GM12891 (cell line): ENCODE measurements at regions not wholly inside any gene's neighbourhood (a gene's known extent, or its start where the extent isn't known, plus 50 kb on each side); places are given as distances from the start of the nearest gene placed in this dataset.

Experiments used
- DNase-seq: peaks from one replicate; pipeline ENCODE4 v3.0.0; 2011; ENCODE audit warnings: low spot score; ENCODE audit not compliant: insufficient read length
- FAIRE-seq: peaks from 2 replicates; lab custom pipeline; 2011; peaks lifted over from hg19 to GRCh38; lab: Jason Lieb, UNC
- PAX5 ChIP-seq: IDR thresholded peaks from 2 replicates; pipeline ENCODE4 v1.6.1; 2011; ENCODE audit warnings: low read length, moderate library complexity, mild to moderate bottlenecking; ENCODE audit not compliant: insufficient read depth, severe bottlenecking
- POLR2A ChIP-seq: IDR thresholded peaks from 2 replicates; pipeline ENCODE4 v1.6.1; 2011; ENCODE audit warnings: low read depth, low read length, control low read depth
- POLR2AphosphoS5 ChIP-seq: IDR thresholded peaks from 2 replicates; pipeline ENCODE4 v1.6.1; 2011; ENCODE audit warnings: low read depth, low read length, control low read depth
- POU2F2 ChIP-seq: IDR thresholded peaks from 2 replicates; pipeline ENCODE4 v1.6.1; 2011; ENCODE audit warnings: low read depth, mild to moderate bottlenecking, control low read depth, low read length, moderate library complexity
- SPI1 ChIP-seq: IDR thresholded peaks from 2 replicates; pipeline ENCODE4 v1.6.1; 2011; ENCODE audit warnings: low read depth, low read length, control low read depth
- TAF1 ChIP-seq: IDR thresholded peaks from 2 replicates; pipeline ENCODE4 v1.6.1; 2011; ENCODE audit warnings: low read depth, low read length, control low read depth

- TF ChIP-seq SPI1 (no peak), POLR2AphosphoS5 (no peak), TAF1 (no peak), POLR2A (no peak), POU2F2 (no peak), PAX5 (no peak)
- FAIRE-seq (no peak), DNase-seq (no peak)
Observed at GRCh38 chr17:34178092-34178491, 77.0 kb upstream of the CCL2 start.

GRCh38 chr17:34182036-34182803, 72.9 kb upstream of the CCL2 start:
- DNase-seq (no peak), FAIRE-seq (no peak)
- no peak for TF ChIP-seq POU2F2
- TF ChIP-seq TAF1, result no peak
- no peak for TF ChIP-seq PAX5
- no peak for TF ChIP-seq POLR2A
- TF ChIP-seq POLR2AphosphoS5, result no peak
- TF ChIP-seq SPI1, result no peak

DNA sequence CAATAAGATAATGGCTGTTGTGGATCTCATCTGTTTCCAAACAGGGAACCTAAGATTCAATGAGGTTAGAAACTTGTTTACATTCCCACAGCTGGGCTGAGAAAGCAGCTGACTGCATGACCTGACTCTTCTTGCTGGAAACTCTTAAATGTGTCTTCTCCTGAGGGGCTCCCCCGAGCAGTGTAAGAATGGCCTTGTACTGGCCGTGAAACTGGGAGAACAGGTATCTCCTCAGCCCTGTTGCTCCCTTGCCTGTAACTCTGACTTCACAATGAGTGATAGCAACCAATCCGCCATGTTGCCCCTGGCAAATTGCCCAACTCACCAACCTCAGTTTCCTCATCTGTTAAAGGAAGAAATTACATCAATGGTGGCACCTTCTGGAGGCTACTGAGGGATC, 59.1 kb upstream of the CCL2 start:
- no peak for TF ChIP-seq POLR2A
- no peak for TF ChIP-seq POLR2AphosphoS5
- no peak for FAIRE-seq
- DNase-seq, result no peak

- TF ChIP-seq POLR2A, result no peak
- no peak for TF ChIP-seq PAX5
- TF ChIP-seq SPI1, result no peak
- TF ChIP-seq TAF1, result no peak
- no peak for TF ChIP-seq POU2F2
- no peak for TF ChIP-seq POLR2AphosphoS5
- DNase-seq (no peak), FAIRE-seq (no peak)
Observed at GRCh38 chr17:34198519-34198918, 56.6 kb upstream of the CCL2 start.

GRCh38 chr17:34199454-34199853, 55.6 kb upstream of the CCL2 start:
- DNase-seq (no peak), FAIRE-seq (no peak)
- TF ChIP-seq POLR2A, result no peak

DNA sequence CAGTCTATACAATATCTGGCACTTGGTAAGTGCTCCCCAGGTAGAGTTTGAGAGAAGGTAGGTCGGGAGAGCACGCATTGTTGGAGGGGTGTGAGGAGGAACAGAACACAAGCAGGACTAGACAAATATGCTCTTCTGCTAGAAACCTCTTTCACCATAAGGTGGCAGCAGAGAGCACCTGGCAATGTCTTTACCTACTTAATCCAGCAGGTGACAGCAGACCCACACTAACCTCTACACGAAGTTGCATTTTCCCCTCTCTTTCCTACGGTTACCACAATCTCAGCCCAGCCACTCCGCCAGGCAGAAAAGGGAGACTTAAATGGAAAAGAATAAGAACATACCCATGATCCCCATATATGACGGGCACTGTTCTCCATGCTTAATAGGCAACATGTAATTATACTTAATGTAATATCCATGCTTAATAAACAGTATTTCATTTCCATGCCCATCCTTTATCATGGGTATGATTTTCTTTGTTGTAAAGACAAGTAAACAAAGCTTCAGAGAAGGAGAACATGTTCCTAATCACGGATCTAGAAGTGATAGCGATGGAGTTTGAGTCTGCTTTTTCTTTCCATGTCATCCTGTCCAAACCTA, 55.1 kb upstream of the CCL2 start:
- TF ChIP-seq POLR2A (no peak), POLR2AphosphoS5 (no peak), SPI1 (no peak), TAF1 (no peak), POU2F2 (peak; percentile 77)
- DNase-seq (peak; percentile 43), FAIRE-seq (peak; percentile 94)

DNA sequence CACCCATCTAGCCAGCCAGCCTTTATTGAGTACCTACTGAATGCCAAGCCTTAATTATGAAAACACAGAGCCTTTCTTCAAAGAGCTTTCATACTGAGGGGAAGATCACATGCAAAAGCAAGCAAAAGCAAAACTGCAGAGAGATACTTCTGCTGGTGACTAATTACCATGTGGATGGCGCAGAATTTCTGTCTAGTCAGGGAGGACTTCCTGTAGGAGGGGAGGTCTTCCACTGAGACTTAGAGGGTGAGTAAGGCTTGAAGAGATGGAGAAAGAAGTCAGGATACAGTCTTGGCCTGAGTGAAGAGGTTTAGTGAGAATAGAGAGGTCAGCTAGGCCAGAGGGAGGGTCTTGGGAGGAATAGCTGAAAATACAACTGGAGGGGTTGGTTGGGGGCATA, 53.9 kb upstream of the CCL2 start:
- TF ChIP-seq TAF1, result no peak
- TF ChIP-seq POLR2A, result no peak
- TF ChIP-seq POLR2AphosphoS5, result no peak
- TF ChIP-seq PAX5, result no peak
- no peak for TF ChIP-seq POU2F2
- no peak for TF ChIP-seq SPI1
- no peak for DNase-seq
- no peak for FAIRE-seq

- FAIRE-seq (no peak), DNase-seq (no peak)
- no peak for TF ChIP-seq POLR2AphosphoS5
- no peak for TF ChIP-seq POU2F2
- no peak for TF ChIP-seq SPI1
- no peak for TF ChIP-seq TAF1
- TF ChIP-seq PAX5, result no peak
- no peak for TF ChIP-seq POLR2A
Observed at GRCh38 chr17:34201767-34202166, 53.3 kb upstream of the CCL2 start.

DNA sequence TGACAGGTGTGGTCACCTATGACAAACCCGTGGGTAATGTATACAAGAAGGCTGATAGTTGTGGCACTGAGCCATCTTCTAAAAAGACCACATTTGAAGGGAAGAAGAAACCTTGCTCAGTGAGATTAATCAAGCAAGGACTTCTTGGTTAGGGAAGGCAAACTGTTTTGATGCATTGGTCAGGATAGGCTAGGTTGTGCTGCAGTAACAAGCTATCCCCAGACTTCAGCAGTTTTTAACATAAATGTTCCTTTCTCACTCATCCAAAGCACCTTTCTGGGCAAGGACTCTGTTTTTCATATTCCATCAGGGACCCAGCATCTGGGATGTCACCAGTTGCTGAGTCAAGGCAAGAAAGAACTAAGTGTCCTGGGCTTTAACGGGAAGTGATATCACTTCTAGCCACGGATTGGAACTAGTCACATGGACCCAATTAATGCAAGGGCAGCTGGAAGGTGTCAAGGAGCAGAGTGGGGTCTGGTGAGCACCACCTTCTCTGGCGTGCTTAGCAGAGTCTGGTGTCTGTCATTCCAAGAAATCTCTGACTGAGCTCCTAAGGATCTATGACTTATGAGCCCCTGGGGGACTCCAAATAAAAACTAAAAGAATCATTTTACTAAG, 52.0 kb upstream of the CCL2 start:
- no peak for FAIRE-seq

DNA sequence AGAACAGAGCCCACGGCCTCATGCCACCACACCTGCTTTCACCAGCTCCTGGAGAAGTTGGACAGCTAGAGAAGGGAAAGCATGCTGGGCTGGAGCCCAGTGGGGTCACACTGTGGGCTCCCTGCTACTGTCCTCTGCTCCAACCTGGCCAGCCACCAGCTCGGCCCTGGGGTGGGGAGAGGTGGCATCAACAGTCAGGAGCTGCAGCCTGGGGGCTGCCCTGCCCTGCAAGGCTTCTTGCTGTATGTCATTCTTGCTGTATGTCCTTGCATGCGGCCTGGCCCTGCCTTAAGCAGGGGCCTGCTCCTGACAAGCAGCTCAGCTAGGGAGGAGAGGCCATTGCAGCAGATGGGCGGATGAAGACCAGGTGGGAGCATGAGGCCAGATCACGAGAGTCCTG, 50.7 kb upstream of the CCL2 start:
- FAIRE-seq (no peak), DNase-seq (no peak)
- TF ChIP-seq TAF1 (no peak), PAX5 (no peak), POLR2A (no peak), POLR2AphosphoS5 (no peak), POU2F2 (no peak), SPI1 (no peak)

More for the DNA sequence above, 52.0 kb upstream of the CCL2 start:
- TF ChIP-seq POLR2AphosphoS5 (no peak), POU2F2 (no peak), POLR2A (no peak), SPI1 (no peak), PAX5 (no peak), TAF1 (no peak)
- DNase-seq, result no peak
